Activated naive CD4-positive, alpha-beta T cell treated with anti-CD3 and anti-CD28 coated beads, Interleukin-2, amount 10 ng/mL, durations not matched to agents 7 days and 5 days (primary cell): ENCODE measurements at regions not wholly inside any gene's neighbourhood (a gene's known extent, or its start where the extent isn't known, plus 50 kb on each side); places are given as distances from the start of the nearest gene placed in this dataset.

Experiments
- CTCF ChIA-PET: fragments of 350-600 bp; sonication (Branson Sonifier 250); formaldehyde crosslinking; loops from one replicate; lab custom pipeline; 2021; ENCODE audit warnings: antibody characterized with exemption; lab: Charles Lee
- DNase-seq: peaks from one replicate; pipeline ENCODE4 v3.0.0-alpha.2; 2020
- H3K27ac Mint-ChIP-seq: one replicate; pipeline ENCODE4 v1.8.0; 2021; ENCODE audit warnings: mild to moderate bottlenecking, moderate library complexity, mixed read lengths
- H3K27me3 Mint-ChIP-seq: one replicate; pipeline ENCODE4 v1.8.0; 2021; ENCODE audit warnings: mild to moderate bottlenecking, mixed read lengths
- H3K36me3 Mint-ChIP-seq: one replicate; pipeline ENCODE4 v1.8.0; 2021; ENCODE audit warnings: mixed read lengths
- H3K4me1 Mint-ChIP-seq: one replicate; pipeline ENCODE4 v1.8.0; 2021; ENCODE audit warnings: mixed read lengths
- H3K4me3 Mint-ChIP-seq: one replicate; pipeline ENCODE4 v1.8.0; 2021; ENCODE audit warnings: mild to moderate bottlenecking, moderate library complexity, mixed read lengths
- H3K9me3 Mint-ChIP-seq: one replicate; pipeline ENCODE4 v1.8.0; 2021; ENCODE audit warnings: mixed read lengths

DNA sequence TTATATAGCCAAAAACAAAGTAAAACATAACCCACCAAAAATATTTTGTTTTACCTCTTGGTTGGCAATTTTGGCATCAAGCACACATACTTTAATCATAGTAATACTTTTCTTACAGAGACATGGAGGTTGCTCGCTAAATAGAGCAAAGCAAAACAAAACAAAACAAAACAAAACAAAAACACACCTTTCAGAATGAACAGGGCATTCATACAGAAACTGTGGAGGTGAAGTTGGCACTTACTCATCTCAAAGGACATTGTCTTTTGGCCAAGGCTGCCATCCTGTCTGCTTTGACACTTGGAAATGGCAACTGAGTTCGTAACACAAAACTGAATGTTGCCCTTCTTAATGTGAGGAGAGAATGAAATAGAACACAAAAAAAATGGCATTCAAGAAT, 773.1 kb downstream of the USP25 start:
- no peaks in the 10 kb centered on the region for H3K27me3 Mint-ChIP-seq
- H3K27ac Mint-ChIP-seq, result no peak overlapping the region
- H3K36me3 Mint-ChIP-seq, result no peaks in the 10 kb centered on the region
- H3K4me3 Mint-ChIP-seq, result no peak overlapping the region
- no peaks in the 10 kb centered on the region for H3K9me3 Mint-ChIP-seq
- H3K4me1 Mint-ChIP-seq, result no peaks in the 10 kb centered on the region
- CTCF ChIA-PET, result no interaction called here
- DNase-seq, result no peak

DNA sequence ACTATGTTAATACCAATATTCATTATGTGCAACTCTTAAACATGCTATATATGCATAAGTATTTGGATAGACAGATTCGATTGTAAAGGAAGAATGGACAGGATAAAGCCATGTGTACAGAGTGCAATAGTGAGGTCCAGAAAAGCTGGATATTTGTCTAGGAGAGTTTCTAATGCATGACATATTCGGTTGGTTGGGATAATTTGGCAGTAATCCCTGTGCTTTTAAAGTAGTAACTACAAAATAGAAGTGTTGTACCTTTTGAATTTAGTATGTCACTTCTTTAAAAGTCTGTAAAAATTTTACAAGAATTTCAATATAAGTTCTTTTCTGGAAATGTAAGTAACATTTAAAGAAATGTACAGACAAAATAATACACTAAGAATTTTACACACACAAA, 774.5 kb downstream of the USP25 start:
- no peak for DNase-seq
- Mint-ChIP-seq H3K4me1 (no peaks in the 10 kb centered on the region), H3K27ac (no peak overlapping the region), H3K9me3 (no peaks in the 10 kb centered on the region), H3K36me3 (no peaks in the 10 kb centered on the region), H3K4me3 (no peak overlapping the region), H3K27me3 (no peaks in the 10 kb centered on the region)
- CTCF ChIA-PET, result no interaction called here

DNA sequence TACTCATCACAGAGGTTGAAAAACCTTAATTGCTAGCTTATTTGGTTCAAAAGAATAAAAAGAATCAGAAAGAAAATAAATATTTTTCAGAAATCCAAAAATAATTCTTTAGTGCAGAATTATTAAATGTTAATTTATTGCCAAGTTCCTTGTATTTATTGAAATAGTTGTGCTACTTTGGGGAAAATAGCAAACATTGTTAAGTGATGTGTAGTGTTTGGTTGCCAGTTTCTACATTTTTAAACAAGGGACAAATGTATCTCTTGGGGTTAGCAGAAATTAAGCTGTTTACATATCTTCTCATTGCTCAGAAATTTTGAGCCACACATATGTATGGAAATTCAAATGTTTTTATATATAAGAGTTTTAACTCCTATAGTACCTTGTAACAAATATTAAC, 775.0 kb downstream of the USP25 start:
- H3K9me3 Mint-ChIP-seq, result no peaks in the 10 kb centered on the region

DNA sequence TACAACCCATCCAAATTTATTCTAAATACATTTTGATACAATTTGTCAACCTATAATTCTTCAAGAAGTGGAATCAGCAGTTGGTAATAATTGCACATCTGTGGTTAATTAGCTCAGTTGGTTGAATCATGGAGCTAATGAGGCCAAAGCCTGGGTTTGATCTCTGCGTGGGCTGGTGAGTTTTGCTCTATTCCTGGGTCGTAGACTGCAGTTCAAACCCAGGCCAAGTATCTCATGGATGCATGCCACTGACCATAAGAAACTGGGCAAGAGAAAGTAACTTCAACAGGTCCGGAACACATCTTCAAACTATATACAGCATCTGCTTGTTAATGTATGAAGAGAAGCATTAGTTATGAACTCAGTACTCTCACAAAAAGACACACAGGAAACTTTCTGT, 779.7 kb downstream of the USP25 start:
- CTCF ChIA-PET, result no interaction called here
- DNase-seq, result no peak
- H3K36me3 Mint-ChIP-seq, result no peaks in the 10 kb centered on the region
- no peaks in the 10 kb centered on the region for H3K4me1 Mint-ChIP-seq
- H3K4me3 Mint-ChIP-seq, result no peak overlapping the region
- no peaks in the 10 kb centered on the region for H3K27me3 Mint-ChIP-seq
- H3K9me3 Mint-ChIP-seq, result peaks cover 2% of the 10 kb centered on the region
- no peak overlapping the region for H3K27ac Mint-ChIP-seq

More for the DNA sequence above, 775.0 kb downstream of the USP25 start:
- Mint-ChIP-seq H3K4me3 (no peak overlapping the region), H3K36me3 (no peaks in the 10 kb centered on the region), H3K27ac (no peak overlapping the region), H3K4me1 (no peaks in the 10 kb centered on the region), H3K27me3 (no peaks in the 10 kb centered on the region)
- CTCF ChIA-PET, result no interaction called here
- DNase-seq, result no peak

- DNase-seq, result no peak
- Mint-ChIP-seq H3K36me3 (no peaks in the 10 kb centered on the region), H3K27me3 (no peaks in the 10 kb centered on the region), H3K4me1 (no peaks in the 10 kb centered on the region), H3K9me3 (peaks cover 7% of the 10 kb centered on the region), H3K4me3 (no peak overlapping the region), H3K27ac (no peak overlapping the region)
- CTCF ChIA-PET, result interaction anchor here (0.6 kb wide), 1 partner anchor 999 kb away, joined by 3 read pairs; no protein-coding TSS in a partner anchor
These were observed 784.5 kb downstream of the USP25 start for GRCh38 chr21:16514316-16514715.

GRCh38 chr21:16517383-16517782, 787.6 kb downstream of the USP25 start:
- H3K4me3 Mint-ChIP-seq, result no peak overlapping the region
- no peaks in the 10 kb centered on the region for H3K4me1 Mint-ChIP-seq
- DNase-seq, result no peak
- no peaks in the 10 kb centered on the region for H3K27me3 Mint-ChIP-seq
- H3K27ac Mint-ChIP-seq, result no peak overlapping the region
- peaks cover 7% of the 10 kb centered on the region for H3K9me3 Mint-ChIP-seq
- CTCF ChIA-PET, result no interaction called here
- H3K36me3 Mint-ChIP-seq, result no peaks in the 10 kb centered on the region

GRCh38 chr21:16519036-16519435, 789.3 kb downstream of the USP25 start:
- H3K27ac Mint-ChIP-seq, result no peak overlapping the region
- DNase-seq, result no peak
- CTCF ChIA-PET, result no interaction called here
- peaks cover 7% of the 10 kb centered on the region for H3K9me3 Mint-ChIP-seq
- H3K4me3 Mint-ChIP-seq, result no peak overlapping the region
- H3K27me3 Mint-ChIP-seq, result no peaks in the 10 kb centered on the region
- H3K36me3 Mint-ChIP-seq, result no peaks in the 10 kb centered on the region
- H3K4me1 Mint-ChIP-seq, result no peaks in the 10 kb centered on the region

DNA sequence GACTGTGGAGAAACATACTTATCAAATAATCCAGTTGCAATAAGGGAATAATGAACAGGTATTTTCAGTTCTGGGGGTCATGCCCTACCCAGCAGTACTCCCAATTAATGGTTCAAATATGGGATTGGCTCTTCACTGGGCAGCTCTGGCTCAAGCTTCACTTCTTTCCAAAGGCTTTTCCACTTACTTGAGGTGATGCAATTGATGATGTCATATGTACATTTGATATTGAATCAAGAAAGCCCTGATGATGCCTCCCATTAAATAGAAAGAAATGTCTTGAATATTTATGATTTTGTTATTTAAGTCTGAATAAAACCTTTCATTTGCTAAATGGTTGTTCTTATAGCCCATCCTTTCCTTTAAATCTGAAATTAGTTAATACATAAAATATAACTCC, 789.9 kb downstream of the USP25 start:
- CTCF ChIA-PET, result no interaction called here
- no peaks in the 10 kb centered on the region for H3K27me3 Mint-ChIP-seq
- no peak overlapping the region for H3K4me3 Mint-ChIP-seq
- peaks cover 7% of the 10 kb centered on the region for H3K9me3 Mint-ChIP-seq
- no peak overlapping the region for H3K27ac Mint-ChIP-seq
- no peak for DNase-seq
- H3K4me1 Mint-ChIP-seq, result no peaks in the 10 kb centered on the region
- no peaks in the 10 kb centered on the region for H3K36me3 Mint-ChIP-seq

DNA sequence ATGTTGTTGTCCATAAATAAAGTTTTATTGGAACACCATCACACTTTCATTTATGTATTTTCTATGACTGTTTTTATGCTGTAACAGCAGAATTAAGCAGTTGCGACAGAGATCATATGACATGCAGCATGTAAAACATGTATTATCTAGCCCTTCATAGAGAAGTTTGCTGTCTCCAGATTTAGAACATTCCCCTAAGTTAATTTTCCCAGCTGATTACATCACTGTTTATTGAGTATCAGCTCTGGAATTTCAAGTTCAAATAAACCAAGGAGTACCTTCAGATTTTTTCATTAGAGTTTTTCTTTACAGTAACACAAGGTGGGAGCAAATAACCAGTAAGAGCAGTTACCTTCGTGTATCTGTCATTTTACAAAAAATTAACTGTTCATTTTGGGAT, 792.8 kb downstream of the USP25 start:
- H3K36me3 Mint-ChIP-seq, result no peaks in the 10 kb centered on the region
- no peak overlapping the region for H3K27ac Mint-ChIP-seq
- H3K9me3 Mint-ChIP-seq, result peaks cover 12% of the 10 kb centered on the region
- no peak for DNase-seq
- H3K27me3 Mint-ChIP-seq, result no peaks in the 10 kb centered on the region
- CTCF ChIA-PET, result no interaction called here
- no peak overlapping the region for H3K4me3 Mint-ChIP-seq
- H3K4me1 Mint-ChIP-seq, result no peaks in the 10 kb centered on the region

DNA sequence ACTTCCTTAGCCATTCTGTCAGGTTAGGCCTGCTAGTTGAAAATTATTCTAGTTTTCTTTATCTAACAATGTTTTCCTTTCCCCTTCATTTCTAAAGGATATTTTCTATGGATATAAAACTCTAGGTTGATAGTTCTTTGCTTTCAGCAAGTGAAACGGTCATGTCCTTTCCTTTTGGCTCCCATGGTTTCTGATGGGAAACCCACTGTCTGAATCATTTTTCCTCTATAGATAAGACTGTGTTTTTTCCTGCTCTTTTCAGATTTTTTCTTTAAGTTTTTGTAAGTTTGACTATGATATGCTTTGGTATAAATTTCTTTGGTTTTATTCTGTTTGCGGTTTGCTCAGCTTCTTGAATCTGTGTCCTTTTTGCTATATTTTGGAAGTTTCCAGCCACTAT, 800.9 kb downstream of the USP25 start:
- peaks cover 23% of the 10 kb centered on the region for H3K9me3 Mint-ChIP-seq
- H3K4me1 Mint-ChIP-seq, result no peaks in the 10 kb centered on the region
- CTCF ChIA-PET, result no interaction called here
- no peak overlapping the region for H3K4me3 Mint-ChIP-seq
- no peak for DNase-seq
- no peaks in the 10 kb centered on the region for H3K36me3 Mint-ChIP-seq
- H3K27me3 Mint-ChIP-seq, result no peaks in the 10 kb centered on the region
- no peak overlapping the region for H3K27ac Mint-ChIP-seq

DNA sequence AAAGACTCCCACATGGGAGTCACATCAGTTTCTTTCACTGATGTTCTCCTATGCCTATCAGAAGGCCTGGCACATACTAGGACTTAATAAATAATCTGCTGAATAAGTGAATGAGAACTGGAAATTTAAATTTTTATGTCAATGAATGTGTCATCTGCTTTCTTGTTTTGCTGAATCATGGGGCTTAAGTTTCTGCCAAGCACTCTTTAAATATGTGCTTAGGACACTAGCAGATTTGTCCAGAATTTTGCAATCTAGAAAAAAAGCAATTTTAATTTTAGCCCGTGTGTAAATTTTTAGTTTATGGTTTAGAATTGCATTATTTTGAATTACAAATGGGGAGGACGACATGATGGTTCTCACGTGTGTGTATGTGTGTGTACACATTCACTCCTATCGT, 803.1 kb downstream of the USP25 start:
- Mint-ChIP-seq H3K27ac (no peak overlapping the region), H3K9me3 (peaks cover 15% of the 10 kb centered on the region), H3K4me1 (no peaks in the 10 kb centered on the region), H3K4me3 (no peak overlapping the region), H3K27me3 (no peaks in the 10 kb centered on the region), H3K36me3 (no peaks in the 10 kb centered on the region)
- CTCF ChIA-PET, result no interaction called here
- no peak for DNase-seq

DNA sequence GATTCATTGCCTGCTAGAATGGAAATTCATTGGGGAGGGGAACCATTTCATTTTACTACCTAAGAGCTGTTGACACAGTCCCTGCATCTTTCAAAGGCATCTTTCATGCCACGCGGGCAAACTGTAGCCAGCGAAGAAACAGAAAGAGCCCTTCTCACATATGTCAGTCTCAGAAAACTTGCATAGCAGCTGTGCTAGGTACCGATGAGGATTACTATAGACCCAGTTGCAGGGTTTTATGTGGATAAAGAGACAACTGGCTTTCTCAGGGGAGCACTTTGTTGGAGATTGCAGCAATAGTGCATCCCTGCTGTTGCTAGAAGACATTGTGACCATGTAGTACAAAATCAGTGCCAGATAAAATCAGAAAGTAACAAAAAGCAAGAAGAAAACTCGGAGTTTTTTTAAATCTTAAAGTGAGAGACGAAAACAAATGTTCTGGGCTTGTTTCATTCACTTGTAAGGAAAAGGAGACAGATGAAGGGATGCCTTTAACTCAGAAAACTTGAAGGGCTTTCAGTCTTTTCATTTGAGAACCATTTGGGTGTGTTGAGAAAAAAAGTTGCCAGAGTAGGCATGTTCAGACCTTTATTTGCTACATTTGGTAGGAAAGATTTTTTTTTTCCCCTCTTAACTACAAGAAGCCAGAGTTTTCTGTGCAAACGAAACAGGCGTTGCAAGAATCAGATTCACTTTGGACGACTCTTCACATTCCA, 804.1 kb downstream of the USP25 start:
- no peak for DNase-seq
- Mint-ChIP-seq H3K36me3 (no peaks in the 10 kb centered on the region), H3K4me1 (no peaks in the 10 kb centered on the region), H3K4me3 (no peak overlapping the region), H3K27ac (no peak overlapping the region), H3K27me3 (no peaks in the 10 kb centered on the region), H3K9me3 (peaks cover 10% of the 10 kb centered on the region)
- CTCF ChIA-PET, result no interaction called here

DNA sequence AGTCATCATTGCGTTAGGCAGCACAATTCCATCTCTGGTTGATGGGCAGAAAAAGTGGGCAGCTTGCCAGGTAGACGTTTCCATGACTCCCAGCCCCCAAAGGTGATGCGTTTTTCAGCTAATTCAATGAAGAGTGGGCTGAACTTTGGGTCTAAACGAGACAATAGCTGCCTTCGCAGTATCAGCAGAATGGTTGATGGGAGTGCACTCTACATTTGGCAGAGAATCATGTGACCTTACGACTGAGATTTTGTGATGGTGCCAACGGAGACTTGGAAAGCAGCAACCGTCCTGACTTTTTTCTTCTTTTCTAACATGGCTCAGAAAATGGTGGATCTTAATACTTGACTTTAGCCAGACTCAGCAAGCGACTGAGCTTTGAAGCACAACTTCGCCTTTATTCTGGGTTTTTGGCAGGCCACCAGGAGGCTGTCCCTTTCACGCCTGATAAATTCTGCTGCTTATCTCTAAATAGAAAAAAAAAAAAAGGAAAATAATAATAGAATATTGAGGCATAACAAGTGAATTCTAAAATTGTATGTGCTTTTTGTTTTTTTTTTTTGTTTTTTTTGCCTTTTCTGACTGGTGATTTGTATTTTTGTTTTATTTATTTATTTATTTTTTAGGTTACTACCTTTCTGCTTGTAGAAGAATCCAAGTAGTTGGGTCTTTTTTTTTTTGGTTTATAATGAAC, 804.8 kb downstream of the USP25 start:
- CTCF ChIA-PET, result no interaction called here
- no peaks in the 10 kb centered on the region for H3K4me1 Mint-ChIP-seq

DNA sequence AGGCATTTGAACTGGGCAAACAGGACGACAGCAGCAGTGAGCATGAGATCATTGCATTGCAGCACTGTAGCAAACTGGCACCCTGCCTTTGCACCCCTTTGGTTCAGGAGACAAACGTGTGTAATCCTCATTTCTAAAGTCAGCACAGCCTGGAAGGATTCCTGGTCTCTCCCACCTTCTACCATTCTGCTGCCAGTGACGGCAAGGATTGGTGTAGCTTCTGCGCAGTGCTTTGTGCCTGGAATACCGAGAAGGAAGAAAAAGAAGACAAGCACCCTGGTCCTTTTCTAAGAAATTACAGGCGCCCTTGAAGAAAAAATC, 805.3 kb downstream of the USP25 start:
- no peak for DNase-seq
- no peak overlapping the region for H3K4me3 Mint-ChIP-seq

More for the DNA sequence above, 804.8 kb downstream of the USP25 start:
- H3K4me3 Mint-ChIP-seq, result no peak overlapping the region
- H3K36me3 Mint-ChIP-seq, result no peaks in the 10 kb centered on the region
- DNase-seq, result no peak
- H3K9me3 Mint-ChIP-seq, result peaks cover 7% of the 10 kb centered on the region
- no peak overlapping the region for H3K27ac Mint-ChIP-seq
- H3K27me3 Mint-ChIP-seq, result no peaks in the 10 kb centered on the region

GRCh38 chr21:16535626-16536025, 805.8 kb downstream of the USP25 start:
- Mint-ChIP-seq H3K36me3 (no peaks in the 10 kb centered on the region), H3K27me3 (no peaks in the 10 kb centered on the region), H3K4me1 (no peaks in the 10 kb centered on the region), H3K9me3 (peaks cover 5% of the 10 kb centered on the region), H3K27ac (no peak overlapping the region), H3K4me3 (no peak overlapping the region)
- CTCF ChIA-PET, result no interaction called here
- DNase-seq, result no peak

More for the DNA sequence above, 805.3 kb downstream of the USP25 start:
- no peaks in the 10 kb centered on the region for H3K36me3 Mint-ChIP-seq
- H3K9me3 Mint-ChIP-seq, result peaks cover 5% of the 10 kb centered on the region
- no peak overlapping the region for H3K27ac Mint-ChIP-seq
- no peaks in the 10 kb centered on the region for H3K27me3 Mint-ChIP-seq
- CTCF ChIA-PET, result no interaction called here
- no peaks in the 10 kb centered on the region for H3K4me1 Mint-ChIP-seq
